GM23248 (cell line): ENCODE measurements at regions not wholly inside any gene's neighbourhood (a gene's known extent, or its start where the extent isn't known, plus 50 kb on each side); places are given as distances from the start of the nearest gene placed in this dataset.

ENCODE experiments used
- EZH2 ChIP-seq: fragments of 200-600 bp; sonication (generic); IDR thresholded peaks from 2 replicates; pipeline ENCODE4 v1.6.1; 2018; ENCODE audit warnings: antibody characterized with exemption, mild to moderate bottlenecking; ENCODE audit not compliant: insufficient read depth, poor library complexity, severe bottlenecking
- EZH2phosphoT487 ChIP-seq: fragments of 200-600 bp; sonication (generic); IDR thresholded peaks from 2 replicates; pipeline ENCODE4 v1.6.1; 2018; ENCODE audit warnings: antibody characterized with exemption, moderate library complexity, mild to moderate bottlenecking, low read depth; ENCODE audit not compliant: insufficient read depth

DNA sequence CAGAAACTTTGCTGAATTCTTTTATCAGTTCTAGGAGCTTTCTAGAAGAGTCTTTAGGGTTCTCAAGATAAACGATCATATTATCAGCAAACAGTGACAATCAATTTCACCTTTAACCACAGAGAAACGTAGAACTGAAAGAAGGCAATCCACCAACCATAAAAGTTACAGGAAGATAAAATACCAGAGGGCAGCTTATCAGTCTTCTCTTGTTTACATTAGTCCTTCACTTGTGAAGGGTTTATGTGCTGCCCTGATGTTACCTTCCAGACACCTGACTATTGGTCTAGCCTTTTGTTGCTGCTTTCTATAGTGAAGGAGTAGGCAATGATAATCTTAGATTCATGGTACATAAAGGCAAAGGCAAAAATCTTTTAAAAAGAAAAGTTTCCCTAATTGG lies 73.2 kb upstream of the EFCAB3 start:
- TF ChIP-seq EZH2 (no peak), EZH2phosphoT487 (no peak)
